ENCODE measurements at regions not wholly inside any gene's neighbourhood (a gene's known extent, or its start where the extent isn't known, plus 50 kb on each side); places are given as distances from the start of the nearest gene placed in this dataset.

- peak overlapping the region in 1 of 4 donors; percentile 0 for H3K4me3 ChIP-seq
- no peaks in the 10 kb centered on the region for H3K9me3 ChIP-seq
- 77 to 86% (median 79%) methylated on average over 8 of the region's 8 CpGs for WGBS, 5 donors
- H3K27ac ChIP-seq, result peak overlapping the region; percentile 69 to 81 (median 71)
- no peaks in the 10 kb centered on the region for H3K36me3 ChIP-seq
- intact Hi-C loops (cut with DNase I; ENCODE audit: low total_unique reads), result no loop called here
- no peak for TF ChIP-seq POLR2A (IDR thresholded peaks at IDR 0.05)
- no peak for TF ChIP-seq POLR2AphosphoS5 (IDR thresholded peaks at IDR 0.05)
- no peak for TF ChIP-seq CTCF (IDR thresholded peaks at IDR 0.05)
- no peak for TF ChIP-seq EP300 (IDR thresholded peaks at IDR 0.05)
- DNase-seq, result no peak
- no peaks in the 10 kb centered on the region for H3K27me3 ChIP-seq
- H3K4me1 ChIP-seq, result peaks cover 59 to 96% (median 82%) of the 10 kb centered on the region in 4 donors
Observed at GRCh38 chr16:85563034-85563433, 50.1 kb upstream of the GSE1 start.

Small RNAs in the stretch of these regions (small RNA-seq; reads per million reads assigned to genes)
- gene COX6CP16 (0 reads per million in 4 donors), gene MIR5093 (0 reads per million in 4 donors)
